OCI-LY7 (cell line): ENCODE measurements at regions not wholly inside any gene's neighbourhood (a gene's known extent, or its start where the extent isn't known, plus 50 kb on each side); places are given as distances from the start of the nearest gene placed in this dataset.

Experiments used
- BruUV-seq: library from RNA; stranded (reverse); fragments of 400-500 nt; replicated peaks from 2 replicates; lab custom pipeline; 2021; lab: Mats Ljungman, UMichigan
- CTCF ChIA-PET: fragments of 300-600 bp; sonication (Branson Sonifier 250); formaldehyde crosslinking; loops from one replicate; lab custom pipeline; 2022; ENCODE audit warnings: antibody characterized with exemption; ENCODE audit not compliant: unreplicated experiment; lab: Charles Lee
- POLR2A ChIA-PET: fragments of 300-600 bp; sonication (Branson Sonifier 250); formaldehyde crosslinking; loops from one replicate; lab custom pipeline; 2022; ENCODE audit warnings: antibody characterized with exemption; lab: Charles Lee
- DNase-seq: peaks from one replicate; pipeline ENCODE4 v3.0.0-alpha.2; 2015; ENCODE audit warnings: low spot score
- H2AFZ ChIP-seq: fragments of 200-600 bp; sonication (generic), shearing (Covaris generic); 2 replicates; pipeline ENCODE4 v1.6.1; 2014; ENCODE audit warnings: mild to moderate bottlenecking, antibody characterized with exemption, low read length, moderate library complexity
- H3K27ac ChIP-seq: fragments of 200-600 bp; sonication (generic); 2 replicates; pipeline ENCODE4 v1.5.1; 2014; ENCODE audit warnings: mixed run types, low read depth, mild to moderate bottlenecking, moderate library complexity, low read length, inconsistent platforms; ENCODE audit not compliant: poor library complexity, severe bottlenecking
- H3K36me3 ChIP-seq: fragments of 200-600 bp; sonication (generic); 2 replicates; pipeline ENCODE4 v1.6.1; 2014; ENCODE audit warnings: mild to moderate bottlenecking, antibody characterized with exemption, low read length, moderate library complexity, mixed read lengths; ENCODE audit not compliant: insufficient read depth
- H3K4me1 ChIP-seq: fragments of 200-600 bp; sonication (generic); 2 replicates; pipeline ENCODE4 v1.5.1; 2014; ENCODE audit warnings: mild to moderate bottlenecking, low read length; ENCODE audit not compliant: insufficient read depth, poor library complexity, severe bottlenecking
- H3K4me2 ChIP-seq: fragments of 200-600 bp; sonication (generic); 2 replicates; pipeline ENCODE4 v1.6.1; 2014; ENCODE audit warnings: mild to moderate bottlenecking, low read length
- H3K4me3 ChIP-seq: fragments of 200-600 bp; sonication (generic); 2 replicates; pipeline ENCODE4 v1.5.1; 2014; ENCODE audit warnings: mild to moderate bottlenecking, low read depth, low read length; ENCODE audit not compliant: poor library complexity, severe bottlenecking
- H3K79me2 ChIP-seq: fragments of 200-600 bp; sonication (generic); 2 replicates; pipeline ENCODE4 v1.6.1; 2016; ENCODE audit warnings: low read depth, mild to moderate bottlenecking, low read length, moderate library complexity, mixed read lengths; ENCODE audit not compliant: insufficient read depth
- H3K9me2 ChIP-seq: fragments of 200-600 bp; sonication (generic); 2 replicates; pipeline ENCODE4 v1.6.1; 2016; ENCODE audit warnings: mild to moderate bottlenecking, low read length, mixed read lengths; ENCODE audit not compliant: insufficient read depth
- H3K9me3 ChIP-seq: fragments of 200-600 bp; sonication (generic); 2 replicates; pipeline ENCODE4 v1.6.1; 2014; ENCODE audit warnings: mild to moderate bottlenecking, mixed run types, low read length, mixed read lengths
- H4K20me1 ChIP-seq: fragments of 200-600 bp; sonication (generic); 2 replicates; pipeline ENCODE4 v1.6.1; 2014; ENCODE audit warnings: mild to moderate bottlenecking, antibody characterized with exemption, low read length, moderate library complexity, mixed read lengths; ENCODE audit not compliant: insufficient read depth
- EZH2phosphoT487 ChIP-seq: fragments of 200-600 bp; sonication (generic); IDR thresholded peaks from 2 replicates; pipeline ENCODE4 v1.6.1; 2018; ENCODE audit warnings: low read depth, borderline replicate concordance, mild to moderate bottlenecking, mixed run types, antibody characterized with exemption, low read length, moderate library complexity, mixed read lengths
- intact Hi-C: fragments of 100-400 bp; cut with micrococcal nuclease; formaldehyde crosslinking; loops from one replicate; pipeline ENCODE4 v1.10.0; 2022; ENCODE audit not compliant: unreplicated experiment
- TF ChIP-seq, protein P1 (sequence below): fragments of 200-600 bp; sonication (generic); conservative IDR thresholded peaks from 2 replicates; pipeline ENCODE4 v1.5.1; 2014; ENCODE audit warnings: mild to moderate bottlenecking, antibody characterized with exemption, low read length, moderate library complexity, mixed read lengths

- H3K4me1 ChIP-seq: no peaks in the 10 kb centered on the region
- intact Hi-C loops: no loop called here
- no peak overlapping the region for H3K4me3 ChIP-seq
- H3K36me3 ChIP-seq: no peaks in the 10 kb centered on the region
- no peak for DNase-seq
- no peak overlapping the region for H3K4me2 ChIP-seq
- no peaks in the 10 kb centered on the region for H3K9me3 ChIP-seq
- no peak for TF ChIP-seq EZH2phosphoT487
- TF ChIP-seq, protein P1, sequence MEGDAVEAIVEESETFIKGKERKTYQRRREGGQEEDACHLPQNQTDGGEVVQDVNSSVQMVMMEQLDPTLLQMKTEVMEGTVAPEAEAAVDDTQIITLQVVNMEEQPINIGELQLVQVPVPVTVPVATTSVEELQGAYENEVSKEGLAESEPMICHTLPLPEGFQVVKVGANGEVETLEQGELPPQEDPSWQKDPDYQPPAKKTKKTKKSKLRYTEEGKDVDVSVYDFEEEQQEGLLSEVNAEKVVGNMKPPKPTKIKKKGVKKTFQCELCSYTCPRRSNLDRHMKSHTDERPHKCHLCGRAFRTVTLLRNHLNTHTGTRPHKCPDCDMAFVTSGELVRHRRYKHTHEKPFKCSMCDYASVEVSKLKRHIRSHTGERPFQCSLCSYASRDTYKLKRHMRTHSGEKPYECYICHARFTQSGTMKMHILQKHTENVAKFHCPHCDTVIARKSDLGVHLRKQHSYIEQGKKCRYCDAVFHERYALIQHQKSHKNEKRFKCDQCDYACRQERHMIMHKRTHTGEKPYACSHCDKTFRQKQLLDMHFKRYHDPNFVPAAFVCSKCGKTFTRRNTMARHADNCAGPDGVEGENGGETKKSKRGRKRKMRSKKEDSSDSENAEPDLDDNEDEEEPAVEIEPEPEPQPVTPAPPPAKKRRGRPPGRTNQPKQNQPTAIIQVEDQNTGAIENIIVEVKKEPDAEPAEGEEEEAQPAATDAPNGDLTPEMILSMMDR: no peak
- ChIA-PET CTCF (no interaction called here), POLR2A (no interaction called here)
- no peaks in the 10 kb centered on the region for H3K79me2 ChIP-seq
- no peak overlapping the region for H3K27ac ChIP-seq
- no peak overlapping the region for H2AFZ ChIP-seq
- H4K20me1 ChIP-seq: no peaks in the 10 kb centered on the region
- BruUV-seq: no TSS peak
- no peaks in the 10 kb centered on the region for H3K9me2 ChIP-seq
These were observed 295.3 kb upstream of the TNC start for GRCh38 chr9:115413304-115413703.

- Histone ChIP-seq H3K4me2 (no peak overlapping the region), H3K27ac (no peak overlapping the region), H3K4me3 (no peak overlapping the region), H4K20me1 (no peaks in the 10 kb centered on the region), H2AFZ (no peak overlapping the region), H3K4me1 (no peaks in the 10 kb centered on the region), H3K9me2 (no peaks in the 10 kb centered on the region), H3K79me2 (no peaks in the 10 kb centered on the region), H3K36me3 (no peaks in the 10 kb centered on the region), H3K9me3 (no peaks in the 10 kb centered on the region)
- ChIA-PET CTCF (no interaction called here), POLR2A (no interaction called here)
- TF ChIP-seq, protein P1: no peak
- TF ChIP-seq EZH2phosphoT487: no peak
- no peak for DNase-seq
- no TSS peak for BruUV-seq
- intact Hi-C loops: no loop called here
These were observed 295.9 kb upstream of the TNC start for GRCh38 chr9:115413766-115414382.

- intact Hi-C loops: no loop called here
- Histone ChIP-seq H3K27ac (no peak overlapping the region), H3K9me2 (no peaks in the 10 kb centered on the region), H3K4me3 (no peak overlapping the region), H3K79me2 (no peaks in the 10 kb centered on the region), H3K4me1 (no peaks in the 10 kb centered on the region), H4K20me1 (no peaks in the 10 kb centered on the region), H2AFZ (no peak overlapping the region), H3K4me2 (no peak overlapping the region), H3K9me3 (no peaks in the 10 kb centered on the region), H3K36me3 (no peaks in the 10 kb centered on the region)
- POLR2A ChIA-PET: no interaction called here
- CTCF ChIA-PET: no interaction called here
- no peak for TF ChIP-seq EZH2phosphoT487
- TF ChIP-seq, protein P1: no peak
- DNase-seq: no peak
- no TSS peak for BruUV-seq
These were observed 296.6 kb upstream of the TNC start for GRCh38 chr9:115414561-115414960.
